NCI-H2171 (cell line): ENCODE measurements at regions not wholly inside any gene's neighbourhood (a gene's known extent, or its start where the extent isn't known, plus 50 kb on each side); places are given as distances from the start of the nearest gene placed in this dataset.
"Not testable (repeated sequence)": the region's sequence is repeated elsewhere in the genome, so short reads cannot be mapped to it uniquely, and the experiment has no call there.

ENCODE experiments used
- DNase-seq: peaks from one replicate; lab custom pipeline; 2025; lab: John Stamatoyannopoulos, UW

GRCh38 chr10:22158426-22158825, 59.4 kb downstream of the EBLN1 start:
- DNase-seq = no peak

DNA sequence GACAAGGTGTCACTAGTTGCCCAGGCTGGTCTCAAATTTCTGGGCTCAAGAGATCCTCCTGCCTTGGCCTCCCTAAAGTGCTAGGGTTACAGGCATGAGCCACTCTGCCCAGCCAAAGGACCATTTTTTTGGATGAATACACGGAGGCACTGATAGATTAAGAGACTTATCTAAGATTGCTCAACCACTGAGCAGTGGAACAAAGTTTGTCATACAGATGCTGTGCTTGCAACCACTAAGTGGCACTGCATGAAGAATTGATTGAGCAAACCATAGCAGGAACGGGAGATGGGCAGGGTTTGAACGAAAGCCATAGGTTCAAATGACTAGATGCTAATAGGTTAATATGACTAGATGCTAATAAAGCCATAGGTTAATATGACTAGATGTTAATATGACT, 61.1 kb downstream of the EBLN1 start:
- DNase-seq = no peak

GRCh38 chr10:22152403-22152802, 65.4 kb downstream of the EBLN1 start:
- no peak for DNase-seq

- no peak for DNase-seq
Measured at GRCh38 chr10:22150842-22151241, 67.0 kb downstream of the EBLN1 start.

GRCh38 chr10:22148961-22149360, 68.9 kb downstream of the EBLN1 start:
- DNase-seq = peak; percentile 20

DNA sequence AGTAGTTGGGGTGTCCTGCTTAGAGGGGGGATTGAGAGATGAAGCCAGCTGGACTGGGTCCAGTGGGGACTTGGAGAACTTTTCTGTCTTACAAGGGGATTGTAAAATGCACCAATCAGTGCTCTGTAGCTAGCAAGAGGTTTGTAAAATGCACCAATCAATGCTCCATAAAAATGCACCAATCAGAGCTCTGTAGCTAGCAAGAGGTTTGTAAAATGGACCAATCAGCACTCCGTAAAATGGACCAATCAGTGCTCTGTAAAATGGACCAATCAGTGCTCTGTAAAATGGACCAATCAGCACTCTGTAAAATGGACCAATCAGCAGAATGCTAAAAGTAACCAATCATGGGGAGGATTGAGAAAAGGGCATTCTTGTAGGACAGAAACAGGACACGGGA, 71.9 kb downstream of the EBLN1 start:
- DNase-seq = not testable (repeated sequence)

- DNase-seq = no peak
Measured at GRCh38 chr10:22137542-22137941, 80.3 kb downstream of the EBLN1 start.

DNA sequence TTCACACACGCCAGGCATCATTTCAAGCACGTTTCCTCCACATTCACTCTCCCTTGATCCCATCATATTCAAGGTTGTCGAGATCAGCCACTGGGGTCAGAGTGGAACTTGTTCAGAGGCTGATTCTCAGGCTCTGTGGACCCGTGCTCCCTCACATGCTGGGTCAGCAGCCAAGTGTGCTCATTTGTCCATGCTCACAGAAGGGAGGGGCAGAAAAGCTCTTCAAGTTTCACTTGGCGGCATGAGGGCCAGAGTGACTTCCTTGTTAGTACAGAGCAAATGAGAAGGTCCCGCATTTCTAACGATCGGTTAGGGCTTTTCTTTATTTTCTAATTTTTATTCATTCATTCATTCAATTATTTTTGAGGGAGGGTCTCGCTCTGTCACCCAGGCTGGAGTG, 82.2 kb downstream of the EBLN1 start:
- DNase-seq = no peak

- DNase-seq = peak; percentile 70
Measured at GRCh38 chr10:22133749-22134624, 83.8 kb downstream of the EBLN1 start.

DNA sequence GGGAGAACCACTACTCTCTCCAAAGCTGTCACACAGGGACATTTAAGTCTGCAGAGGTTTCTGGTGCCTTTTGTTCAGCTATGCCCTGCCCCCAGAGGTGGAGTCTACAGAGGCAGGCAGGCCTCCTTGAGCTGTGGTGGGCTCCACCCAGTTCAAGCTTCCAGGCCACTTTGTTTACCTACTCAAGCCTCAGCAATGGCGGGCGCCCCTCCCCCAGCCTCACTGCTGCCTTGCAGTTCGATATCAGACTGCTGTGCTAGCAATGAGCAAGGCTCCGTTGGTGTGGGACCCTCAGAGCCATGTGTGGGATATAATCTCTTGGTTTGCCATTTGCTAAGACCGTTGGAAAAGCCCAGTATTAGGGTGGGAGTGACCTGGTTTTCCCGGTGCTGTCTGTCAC, 87.0 kb downstream of the EBLN1 start:
- not testable (repeated sequence) for DNase-seq

- not testable (repeated sequence) for DNase-seq
Measured at GRCh38 chr10:22129612-22130011, 88.2 kb downstream of the EBLN1 start.

DNA sequence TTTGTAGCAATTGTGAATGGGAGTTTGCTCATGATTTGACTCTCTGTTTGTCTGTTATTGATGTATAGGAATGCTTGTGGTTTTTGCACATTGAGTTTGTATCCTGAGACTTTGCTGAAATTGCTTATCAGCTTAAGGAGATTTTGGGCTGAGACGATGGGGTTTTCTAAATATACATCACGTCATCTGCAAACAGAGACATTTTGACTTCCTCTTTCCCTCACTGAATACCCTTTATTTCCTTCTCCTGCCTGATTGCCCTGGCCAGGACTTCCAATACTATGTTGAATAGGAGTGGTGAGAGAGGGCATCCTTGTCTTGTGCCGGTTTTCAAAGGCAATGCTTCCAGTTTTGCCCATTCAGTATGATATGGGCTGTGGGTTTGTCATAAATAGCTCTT, 96.6 kb downstream of the EBLN1 start:
- not testable (repeated sequence) for DNase-seq

DNA sequence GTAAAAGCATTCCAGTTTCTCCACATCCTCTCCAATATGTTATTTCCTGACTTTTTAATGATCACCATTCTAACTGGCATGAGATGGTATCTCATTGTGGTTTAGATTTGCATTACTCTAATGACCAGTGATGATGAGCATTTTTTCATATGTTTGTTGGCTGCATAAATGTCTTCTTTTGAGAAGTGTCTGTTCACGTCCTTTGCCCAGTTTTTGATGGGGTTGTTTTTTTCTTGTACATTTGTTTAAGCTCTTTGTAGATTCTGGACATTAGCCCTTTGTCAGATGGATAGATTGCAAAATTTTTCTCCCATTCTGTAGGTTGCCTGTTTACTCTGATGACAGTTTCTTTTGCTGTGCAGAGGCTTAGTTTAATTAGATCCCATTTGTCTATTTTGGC, 97.7 kb downstream of the EBLN1 start:
- not testable (repeated sequence) for DNase-seq

DNA sequence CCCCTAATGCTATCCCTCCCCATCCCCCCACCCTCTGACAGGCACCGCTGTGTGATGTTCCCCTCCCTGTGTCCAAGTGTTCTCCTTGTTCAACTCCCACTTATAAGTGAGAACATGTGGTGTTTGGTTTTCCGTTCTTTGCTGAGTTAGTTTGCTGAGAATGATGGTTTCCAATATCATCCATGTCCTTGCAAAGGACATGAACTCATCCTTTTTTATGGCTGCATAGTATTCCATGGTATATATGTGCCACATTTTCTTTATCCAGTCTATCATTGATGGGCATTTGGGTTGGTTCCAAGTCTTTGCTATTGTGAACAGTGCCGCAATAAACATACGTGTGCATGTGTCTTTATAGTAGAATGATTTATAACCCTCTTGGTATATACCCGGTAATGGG, 98.2 kb downstream of the EBLN1 start:
- DNase-seq = not testable (repeated sequence)

DNA sequence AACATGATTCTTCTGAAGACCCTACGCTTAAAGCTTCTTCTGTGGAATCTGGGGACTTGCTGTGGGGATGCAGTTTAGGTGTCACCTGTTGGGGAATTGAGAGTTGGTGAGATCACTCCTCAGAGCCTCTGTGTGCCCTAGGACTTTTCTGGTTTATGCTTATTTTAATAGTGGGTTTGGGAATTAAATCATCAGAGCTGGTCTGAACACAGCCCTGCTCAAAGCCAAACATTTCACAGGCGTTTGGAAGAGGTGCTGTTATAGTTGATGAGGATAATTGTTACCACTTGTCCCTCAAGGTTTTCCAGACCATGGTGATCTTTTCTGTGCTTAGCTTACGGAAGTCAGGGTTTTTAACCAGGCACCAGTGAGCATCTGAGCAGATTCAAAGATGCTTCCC, 106.1 kb downstream of the EBLN1 start:
- DNase-seq = no peak

DNA sequence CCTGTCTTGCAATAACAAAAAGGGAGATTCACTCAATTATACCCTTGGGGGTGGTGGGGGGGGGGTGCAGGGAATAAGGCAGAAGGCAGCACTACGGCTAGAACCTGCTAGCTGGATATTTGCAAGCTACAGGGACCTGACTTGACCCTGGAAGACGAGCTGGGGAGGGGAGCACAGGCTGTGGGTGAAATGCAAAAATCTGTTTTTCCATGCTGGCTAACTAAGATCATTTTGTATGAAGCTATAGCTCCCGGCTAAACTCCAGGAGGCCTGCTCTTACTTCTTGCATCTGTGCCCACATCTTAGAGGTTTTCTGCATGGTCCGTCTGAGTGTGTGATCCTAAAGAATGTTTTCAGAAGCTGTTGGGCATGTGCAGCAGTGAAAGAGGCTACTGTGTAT, 106.6 kb downstream of the EBLN1 start:
- DNase-seq = no peak

DNA sequence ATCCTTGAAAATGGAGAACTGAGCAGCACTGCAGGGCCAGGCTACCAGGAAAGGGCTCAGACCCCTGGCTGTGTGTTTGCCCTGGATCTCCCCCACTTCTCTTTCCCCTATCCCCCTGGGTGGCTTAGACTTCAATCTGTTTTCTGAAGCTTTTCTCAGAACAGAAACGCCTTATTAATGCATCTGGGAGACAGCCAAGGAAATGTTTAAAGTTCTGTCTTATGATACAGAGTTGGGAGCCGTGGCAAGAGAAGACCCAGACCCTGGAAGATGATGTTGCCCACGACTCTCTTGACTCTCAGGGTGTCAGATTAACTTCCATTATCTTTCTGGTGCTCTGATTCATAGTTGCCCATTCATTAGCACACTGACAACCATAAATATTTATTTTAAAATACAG, 107.1 kb downstream of the EBLN1 start:
- no peak for DNase-seq

GRCh38 chr10:22105270-22105669, 101.7 kb upstream of the DNAJC1 start:
- no peak for DNase-seq

GRCh38 chr10:22103701-22104470, 100.4 kb upstream of the DNAJC1 start:
- DNase-seq = no peak

GRCh38 chr10:22097696-22098095, 94.2 kb upstream of the DNAJC1 start:
- DNase-seq = no peak

DNA sequence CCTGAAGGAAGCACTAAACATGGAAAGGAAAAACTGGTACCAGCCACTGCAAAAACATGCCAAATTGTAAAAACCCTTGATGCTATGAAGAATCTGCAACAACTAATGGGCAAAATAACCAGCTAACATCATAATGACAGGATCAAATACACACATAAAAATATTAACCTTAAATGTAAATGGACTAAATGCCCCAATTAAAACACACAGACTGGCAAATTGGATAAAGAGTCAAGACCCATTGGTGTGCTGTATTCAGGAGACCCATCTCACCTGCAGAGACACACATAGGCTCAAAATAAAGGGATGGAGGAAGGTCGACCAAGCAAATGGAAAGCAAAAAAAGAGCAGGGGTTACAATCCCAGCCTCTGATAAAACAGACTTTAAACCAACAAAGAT, 87.7 kb upstream of the DNAJC1 start:
- not testable (repeated sequence) for DNase-seq

DNA sequence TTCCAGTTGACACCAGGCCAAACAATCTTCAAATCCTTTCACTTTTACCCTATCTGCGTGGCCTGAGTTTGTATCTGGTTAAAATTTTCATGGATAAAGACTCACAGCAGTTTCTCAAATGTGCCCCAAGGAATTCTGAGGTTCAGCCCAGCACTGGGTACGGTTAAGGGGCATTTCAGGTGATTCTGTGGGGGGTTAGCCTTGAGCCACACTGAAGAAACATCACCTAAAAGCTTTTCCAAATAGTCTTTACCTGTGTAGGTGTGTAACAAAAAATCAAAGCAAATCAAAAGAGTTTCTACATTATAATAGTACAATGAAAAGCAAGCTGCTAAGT, 83.8 kb upstream of the DNAJC1 start:
- DNase-seq = no peak

GRCh38 chr10:22086730-22087401, 83.3 kb upstream of the DNAJC1 start:
- peak; percentile 54 for DNase-seq
